ENCODE measurements at regions not wholly inside any gene's neighbourhood (a gene's known extent, or its start where the extent isn't known, plus 50 kb on each side); places are given as distances from the start of the nearest gene placed in this dataset.

DNA sequence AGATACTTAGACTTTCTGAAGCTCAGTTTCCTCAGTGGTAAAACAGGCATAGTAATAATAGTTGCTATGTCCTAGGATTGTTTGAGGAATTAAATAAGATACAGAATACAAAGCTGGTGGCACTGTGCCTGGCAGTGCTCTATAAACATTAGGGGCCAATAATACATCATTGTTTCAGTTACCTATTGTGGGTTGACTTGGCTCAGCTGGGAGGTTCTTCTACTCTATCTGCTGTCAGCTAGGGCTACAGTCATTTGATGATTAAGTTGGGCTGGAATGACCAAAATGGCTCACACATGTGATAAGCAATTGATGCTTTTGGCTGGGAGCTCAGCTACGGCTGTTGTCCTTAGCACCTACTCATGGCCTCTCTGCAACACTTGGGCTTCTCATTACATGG lies 121.2 kb upstream of the USP9X start:
- intact Hi-C loops (cut with DNase I): no loop called here
- Histone ChIP-seq H3K27ac (no peak overlapping the region), H3K36me3 (no peaks in the 10 kb centered on the region), H3K4me1 (no peaks in the 10 kb centered on the region), H3K9me3 (no peaks in the 10 kb centered on the region), H3K4me3 (replicated peaks in 1 of 3) (no peak overlapping the region), H3K27me3 (no peaks in the 10 kb centered on the region)
- DNase-seq: no peak
- WGBS, 2 donors: 83% methylated on average over 1 of the region's 1 CpG; no CpG with 5 or more reads in 1 of the 2 donors
- TF ChIP-seq POLR2A (IDR thresholded peaks at IDR 0.05): no peak
- TF ChIP-seq, protein P1, sequence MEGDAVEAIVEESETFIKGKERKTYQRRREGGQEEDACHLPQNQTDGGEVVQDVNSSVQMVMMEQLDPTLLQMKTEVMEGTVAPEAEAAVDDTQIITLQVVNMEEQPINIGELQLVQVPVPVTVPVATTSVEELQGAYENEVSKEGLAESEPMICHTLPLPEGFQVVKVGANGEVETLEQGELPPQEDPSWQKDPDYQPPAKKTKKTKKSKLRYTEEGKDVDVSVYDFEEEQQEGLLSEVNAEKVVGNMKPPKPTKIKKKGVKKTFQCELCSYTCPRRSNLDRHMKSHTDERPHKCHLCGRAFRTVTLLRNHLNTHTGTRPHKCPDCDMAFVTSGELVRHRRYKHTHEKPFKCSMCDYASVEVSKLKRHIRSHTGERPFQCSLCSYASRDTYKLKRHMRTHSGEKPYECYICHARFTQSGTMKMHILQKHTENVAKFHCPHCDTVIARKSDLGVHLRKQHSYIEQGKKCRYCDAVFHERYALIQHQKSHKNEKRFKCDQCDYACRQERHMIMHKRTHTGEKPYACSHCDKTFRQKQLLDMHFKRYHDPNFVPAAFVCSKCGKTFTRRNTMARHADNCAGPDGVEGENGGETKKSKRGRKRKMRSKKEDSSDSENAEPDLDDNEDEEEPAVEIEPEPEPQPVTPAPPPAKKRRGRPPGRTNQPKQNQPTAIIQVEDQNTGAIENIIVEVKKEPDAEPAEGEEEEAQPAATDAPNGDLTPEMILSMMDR (IDR thresholded peaks at IDR 0.05): no peak

DNA sequence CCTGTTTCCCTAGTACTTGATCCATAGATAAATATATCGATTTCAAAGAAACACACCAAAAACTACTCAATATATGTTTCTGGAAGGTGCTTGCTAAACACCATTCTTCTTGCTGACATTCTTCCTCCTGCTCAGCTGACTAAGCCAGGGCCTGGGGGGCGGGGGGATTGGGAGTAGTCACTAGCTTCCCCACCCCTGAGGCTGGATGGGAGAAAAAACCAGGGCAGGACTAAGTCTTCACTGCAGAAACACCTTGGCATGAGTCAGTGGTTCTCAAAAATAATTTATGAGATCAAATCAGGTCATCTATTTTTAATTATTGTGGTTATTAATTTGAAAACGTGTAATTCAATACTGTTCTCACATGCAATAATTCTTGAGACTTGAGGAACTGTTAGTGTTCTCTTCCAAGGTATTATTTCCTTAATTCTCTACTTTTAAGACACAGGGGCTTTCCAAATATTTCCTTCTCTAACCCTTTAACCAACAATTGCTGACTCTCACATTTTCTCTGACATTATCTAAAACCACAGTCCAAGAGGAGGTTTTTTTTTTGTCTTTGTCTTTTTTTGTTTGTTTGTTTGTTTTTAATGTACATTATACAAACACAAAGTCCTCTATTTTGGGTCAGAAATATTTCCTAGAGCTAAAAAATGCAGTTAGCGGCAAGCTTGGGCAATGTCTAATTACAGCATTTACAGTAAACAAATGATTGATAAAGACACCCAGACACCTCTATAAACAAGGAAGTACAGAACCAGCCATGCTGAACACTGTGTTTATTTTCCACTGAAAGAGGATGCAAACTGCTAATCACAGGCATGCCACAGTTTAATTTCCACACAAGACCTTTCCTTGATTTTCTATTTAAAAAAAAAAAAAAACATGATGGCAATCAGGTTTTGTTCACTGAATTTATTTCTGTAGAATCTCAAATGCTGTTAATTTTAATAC lies 120.3 kb upstream of the USP9X start:
- no peaks in the 10 kb centered on the region for H3K9me3 ChIP-seq
- WGBS, 2 donors: 70 to 78% methylated on average over 4 of the region's 4 CpGs
- no peaks in the 10 kb centered on the region for H3K4me1 ChIP-seq
- no peak for DNase-seq
- no peak overlapping the region for H3K4me3 ChIP-seq (replicated peaks in 1 of 3)
- TF ChIP-seq POLR2A (IDR thresholded peaks at IDR 0.05): no peak
- TF ChIP-seq, protein P1 (IDR thresholded peaks at IDR 0.05): no peak
- no peaks in the 10 kb centered on the region for H3K36me3 ChIP-seq
- intact Hi-C loops (cut with DNase I): no loop called here
- H3K27ac ChIP-seq: no peak overlapping the region
- H3K27me3 ChIP-seq: no peaks in the 10 kb centered on the region

DNA sequence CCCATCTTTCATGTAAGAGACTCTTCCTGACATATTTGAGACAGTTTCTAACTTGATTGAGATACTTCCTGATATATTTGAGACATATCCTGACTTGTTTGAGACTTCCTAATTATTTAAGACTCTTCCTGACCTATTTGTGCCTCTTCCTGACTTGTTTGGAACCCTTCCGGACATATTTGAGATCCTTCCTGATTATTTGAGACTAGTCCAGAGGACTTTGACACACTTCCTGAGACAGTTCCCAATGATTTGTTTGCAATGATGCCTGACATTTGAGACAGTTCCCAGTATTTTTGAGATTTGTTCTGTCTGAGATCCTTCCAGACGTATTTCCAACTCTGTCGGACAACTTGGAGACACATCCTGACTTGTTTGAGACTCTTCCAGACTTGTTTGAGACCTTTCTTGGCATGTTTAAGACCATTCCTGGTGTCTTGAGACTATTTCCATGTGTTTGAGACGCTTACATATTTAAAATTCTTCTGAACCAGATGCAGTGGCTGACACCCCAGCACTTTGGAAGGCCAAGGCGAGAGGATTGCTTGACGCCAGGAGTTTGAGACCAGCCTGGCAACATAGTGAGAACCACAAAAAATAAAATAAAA lies 118.9 kb upstream of the USP9X start:
- no peak overlapping the region for H3K27ac ChIP-seq
- DNase-seq: no peak
- H3K9me3 ChIP-seq: no peaks in the 10 kb centered on the region
- TF ChIP-seq, protein P1 (IDR thresholded peaks at IDR 0.05): no peak
- TF ChIP-seq POLR2A (IDR thresholded peaks at IDR 0.05): no peak
- WGBS, 2 donors: 62 to 83% methylated on average over 6 of the region's 6 CpGs
- H3K36me3 ChIP-seq: no peaks in the 10 kb centered on the region
- H3K27me3 ChIP-seq: no peaks in the 10 kb centered on the region
- no peak overlapping the region for H3K4me3 ChIP-seq (replicated peaks in 1 of 3)
- no peaks in the 10 kb centered on the region for H3K4me1 ChIP-seq
- intact Hi-C loops (cut with DNase I): no loop called here

DNA sequence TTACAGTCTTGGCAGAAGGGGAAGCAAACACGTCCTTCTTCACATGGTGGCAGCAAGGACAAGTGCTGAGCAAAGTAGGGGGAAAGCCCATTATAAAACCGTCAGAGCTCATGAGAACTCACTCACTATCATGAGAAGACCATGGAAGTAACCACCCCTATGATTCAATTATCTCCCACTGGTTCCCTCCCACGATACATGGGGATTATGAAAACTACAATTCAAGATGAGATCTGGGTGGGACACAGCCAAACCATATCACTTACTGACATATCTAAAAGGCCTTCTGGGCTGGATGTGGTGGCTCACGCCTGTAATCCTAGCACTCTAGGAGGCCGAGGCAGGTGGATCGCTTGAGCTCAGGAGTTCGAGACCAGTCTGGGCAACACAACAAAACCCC lies 117.1 kb upstream of the USP9X start:
- Histone ChIP-seq H3K36me3 (no peaks in the 10 kb centered on the region), H3K4me3 (replicated peaks in 1 of 3) (no peak overlapping the region), H3K9me3 (no peaks in the 10 kb centered on the region), H3K27ac (no peak overlapping the region), H3K27me3 (no peaks in the 10 kb centered on the region), H3K4me1 (no peaks in the 10 kb centered on the region)
- WGBS, 2 donors: 85 to 93% methylated on average over 3 to 7 of the region's 7 CpGs
- intact Hi-C loops (cut with DNase I): no loop called here
- no peak for DNase-seq
- TF ChIP-seq, protein P1 (IDR thresholded peaks at IDR 0.05): no peak
- no peak for TF ChIP-seq POLR2A (IDR thresholded peaks at IDR 0.05)

DNA sequence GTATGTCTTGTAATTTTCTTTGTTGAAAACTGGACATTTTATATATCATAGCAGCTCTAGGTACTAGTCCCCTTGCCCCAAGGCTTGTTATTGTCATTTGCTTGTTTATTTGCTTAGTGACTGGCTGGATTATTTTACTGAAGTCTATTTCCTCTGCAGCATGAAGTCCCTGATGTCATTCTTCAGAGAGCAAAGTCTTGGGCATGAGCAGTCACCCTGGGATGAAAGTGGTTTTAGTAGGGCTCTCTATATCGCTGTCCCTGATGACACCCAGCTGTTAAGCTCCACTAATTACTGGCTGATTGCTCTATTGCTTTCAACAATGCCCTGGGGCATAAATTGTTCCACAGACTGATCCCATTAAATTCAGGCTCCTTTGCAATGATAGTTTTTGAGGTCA lies 113.5 kb upstream of the USP9X start:
- 75% methylated on average over 1 of the region's 1 CpG for WGBS, 2 donors
- no peak for DNase-seq
- no peak overlapping the region for H3K4me3 ChIP-seq (replicated peaks in 1 of 3)
- no peak for TF ChIP-seq POLR2A (IDR thresholded peaks at IDR 0.05)
- TF ChIP-seq, protein P1 (IDR thresholded peaks at IDR 0.05): no peak
- H3K36me3 ChIP-seq: no peaks in the 10 kb centered on the region
- H3K9me3 ChIP-seq: no peaks in the 10 kb centered on the region
- no peaks in the 10 kb centered on the region for H3K27me3 ChIP-seq
- intact Hi-C loops (cut with DNase I): no loop called here
- no peaks in the 10 kb centered on the region for H3K4me1 ChIP-seq
- H3K27ac ChIP-seq: no peak overlapping the region

Data from thyroid gland (tissue), 4 donors.